ENCODE measurements at regions not wholly inside any gene's neighbourhood (a gene's known extent, or its start where the extent isn't known, plus 50 kb on each side); places are given as distances from the start of the nearest gene placed in this dataset.

DNA sequence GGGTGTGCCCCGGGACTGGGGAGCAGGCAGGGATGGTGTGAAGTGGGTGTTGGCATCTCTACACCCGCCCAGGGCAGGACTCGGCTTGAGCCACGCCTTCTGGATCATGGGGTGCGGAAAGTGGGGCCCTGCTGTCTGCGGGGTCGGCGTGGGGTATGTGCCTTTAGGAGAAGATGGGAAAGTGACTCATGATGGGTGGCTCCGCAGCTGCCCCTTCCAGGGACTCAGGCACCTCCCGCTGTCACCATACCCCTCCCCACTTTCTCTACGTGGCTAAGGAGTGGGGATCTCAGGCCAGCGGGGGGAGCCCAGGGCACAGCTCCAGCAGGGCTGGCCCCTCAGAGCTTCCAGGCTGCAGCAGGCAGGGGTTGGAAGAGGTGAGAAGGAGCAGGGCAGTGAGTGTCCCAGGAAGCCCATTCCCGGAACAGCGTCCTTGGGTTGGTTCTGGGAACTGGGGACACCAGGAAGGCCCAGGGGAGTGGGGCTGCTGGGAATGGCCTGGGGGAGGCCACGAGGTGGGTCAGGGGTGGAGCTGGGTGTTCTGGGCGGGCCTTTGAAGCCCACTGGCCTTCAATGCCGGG lies 102.9 kb upstream of the FGF3 start:
- POLR2A ChIA-PET, result no interaction called here
- TF ChIP-seq, protein P1, sequence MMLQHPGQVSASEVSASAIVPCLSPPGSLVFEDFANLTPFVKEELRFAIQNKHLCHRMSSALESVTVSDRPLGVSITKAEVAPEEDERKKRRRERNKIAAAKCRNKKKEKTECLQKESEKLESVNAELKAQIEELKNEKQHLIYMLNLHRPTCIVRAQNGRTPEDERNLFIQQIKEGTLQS (IDR thresholded peaks at IDR 0.05), result no peak
- no peak for TF ChIP-seq TCF7L2 (IDR thresholded peaks at IDR 0.05; ENCODE audit: borderline replicate concordance, extremely low read depth, insufficient read depth, insufficient read length)
- peak; percentile 22; the same call in 1 of the 2 replicates for TF ChIP-seq RAD21 (IDR thresholded peaks at IDR 0.05; ENCODE audit: low read depth)
- no peak overlapping the region for H3K4me2 ChIP-seq (ENCODE audit: low read length)
- no peaks in the 10 kb centered on the region for H3K9me2 ChIP-seq (ENCODE audit: insufficient read depth)
- no TSS peak for BruUV-seq (replicated peaks)
- no peak for DNase-seq (ENCODE audit: low read depth, low spot score)
- RAD21 ChIA-PET (ENCODE audit: low non-redundant PET in 1 of 2, low total read pairs in 2 of 2, uncharacterized antibody in 2 of 2, unreplicated experiment in 2 of 2), result interaction anchor here in 1 of 2 experiments (1.0 to 1.2 kb wide), 2 partner anchors 158 to 270 kb away, joined by 3 read pairs; no protein-coding TSS in a partner anchor
- H2AFZ ChIP-seq (ENCODE audit: low read depth, low read length, poor library complexity, severe bottlenecking), result no peak overlapping the region
- H3K9ac ChIP-seq (ENCODE audit: low read length), result no peak overlapping the region
- no peaks in the 10 kb centered on the region for H3K27me3 ChIP-seq (ENCODE audit: insufficient read depth, low read length)
- ATAC-seq, result no peak
- no peaks in the 10 kb centered on the region for H3K79me2 ChIP-seq (ENCODE audit: insufficient read depth, low read length)
- H3K4me1 ChIP-seq (ENCODE audit: control insufficient read depth in 1 of 2, insufficient read depth in 2 of 2, low read length in 2 of 2), result peaks cover 0 to 17% of the 10 kb centered on the region in 2 experiments; a peak in 2 of 4 replicates
- H3K4me3 ChIP-seq (replicated peaks in 1 of 2; ENCODE audit: low read depth in 1 of 2, low read length in 2 of 2), result no peak overlapping the region
- no peaks in the 10 kb centered on the region for H3K9me3 ChIP-seq (ENCODE audit: control insufficient read depth in 1 of 2, insufficient read depth in 1 of 2, low read depth in 1 of 2, low read length in 2 of 2)
- H3K36me3 ChIP-seq (ENCODE audit: control insufficient read depth in 1 of 2, insufficient read depth in 2 of 2, low read length in 2 of 2), result no peaks in the 10 kb centered on the region
- H4K20me1 ChIP-seq (ENCODE audit: insufficient read depth), result no peaks in the 10 kb centered on the region
- H3K27ac ChIP-seq (ENCODE audit: low read depth, low read length), result no peak overlapping the region
- intact Hi-C loops (cut with micrococcal nuclease), result no loop called here
- CTCF ChIA-PET, result interaction anchor here (1.0 to 2.5 kb wide), 2 partner anchors 27 to 274 kb away, joined by 3 to 9 read pairs; no protein-coding TSS in a partner anchor

DNA sequence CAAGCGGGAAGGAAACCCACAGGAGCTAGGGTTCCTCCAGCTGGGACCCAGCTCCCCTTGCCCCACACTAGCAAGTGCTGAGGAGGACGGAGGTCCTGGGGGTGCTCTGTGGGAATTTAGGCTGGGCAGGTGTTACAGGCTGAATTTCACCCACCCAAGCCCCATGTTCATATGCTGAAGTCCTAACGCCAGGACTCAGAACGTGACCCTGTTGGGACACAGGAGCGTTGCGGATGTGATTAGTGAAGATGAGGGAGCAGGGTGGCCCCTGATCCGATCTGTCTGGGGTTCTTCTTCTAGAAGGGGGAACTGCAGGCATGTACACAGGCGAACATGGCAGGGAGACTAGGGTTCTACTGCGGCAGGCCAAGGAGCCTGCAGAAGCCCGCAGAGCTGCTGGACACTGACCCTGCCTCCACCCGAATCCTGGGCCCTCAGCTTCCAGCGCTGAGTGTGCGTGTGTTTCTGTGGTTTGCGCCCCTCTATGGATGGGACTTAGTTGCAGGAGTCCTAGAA lies 103.4 kb upstream of the FGF3 start:
- ChIA-PET RAD21 (ENCODE audit: low non-redundant PET in 1 of 2, low total read pairs in 2 of 2, uncharacterized antibody in 2 of 2, unreplicated experiment in 2 of 2) (interaction anchor here in 1 of 2 experiments (1.2 kb wide), 1 partner anchor 269 kb away, joined by 3 read pairs; no protein-coding TSS in a partner anchor), POLR2A (no interaction called here), CTCF (interaction anchor here (2.5 kb wide), 1 partner anchor 273 kb away, joined by 9 read pairs; no protein-coding TSS in a partner anchor)
- no TSS peak for BruUV-seq (replicated peaks)
- no peaks in the 10 kb centered on the region for H3K9me3 ChIP-seq (ENCODE audit: control insufficient read depth in 1 of 2, insufficient read depth in 1 of 2, low read depth in 1 of 2, low read length in 2 of 2)
- no peak overlapping the region for H3K4me3 ChIP-seq (replicated peaks in 1 of 2; ENCODE audit: low read depth in 1 of 2, low read length in 2 of 2)
- no peaks in the 10 kb centered on the region for H3K36me3 ChIP-seq (ENCODE audit: control insufficient read depth in 1 of 2, insufficient read depth in 2 of 2, low read length in 2 of 2)
- intact Hi-C loops (cut with micrococcal nuclease), result no loop called here
- DNase-seq (ENCODE audit: low read depth, low spot score), result no peak
- no peaks in the 10 kb centered on the region for H3K27me3 ChIP-seq (ENCODE audit: insufficient read depth, low read length)
- H3K79me2 ChIP-seq (ENCODE audit: insufficient read depth, low read length), result no peaks in the 10 kb centered on the region
- H3K9me2 ChIP-seq (ENCODE audit: insufficient read depth), result no peaks in the 10 kb centered on the region
- H3K27ac ChIP-seq (ENCODE audit: low read depth, low read length), result no peak overlapping the region
- no peak overlapping the region for H3K4me2 ChIP-seq (ENCODE audit: low read length)
- no peak overlapping the region for H3K9ac ChIP-seq (ENCODE audit: low read length)
- ATAC-seq, result no peak
- peaks cover 0 to 17% of the 10 kb centered on the region in 2 experiments; a peak in 2 of 4 replicates for H3K4me1 ChIP-seq (ENCODE audit: control insufficient read depth in 1 of 2, insufficient read depth in 2 of 2, low read length in 2 of 2)
- H2AFZ ChIP-seq (ENCODE audit: low read depth, low read length, poor library complexity, severe bottlenecking), result no peak overlapping the region
- no peak for TF ChIP-seq EGR1 (IDR thresholded peaks at IDR 0.05; ENCODE audit: low read depth)
- TF ChIP-seq, protein P2, sequence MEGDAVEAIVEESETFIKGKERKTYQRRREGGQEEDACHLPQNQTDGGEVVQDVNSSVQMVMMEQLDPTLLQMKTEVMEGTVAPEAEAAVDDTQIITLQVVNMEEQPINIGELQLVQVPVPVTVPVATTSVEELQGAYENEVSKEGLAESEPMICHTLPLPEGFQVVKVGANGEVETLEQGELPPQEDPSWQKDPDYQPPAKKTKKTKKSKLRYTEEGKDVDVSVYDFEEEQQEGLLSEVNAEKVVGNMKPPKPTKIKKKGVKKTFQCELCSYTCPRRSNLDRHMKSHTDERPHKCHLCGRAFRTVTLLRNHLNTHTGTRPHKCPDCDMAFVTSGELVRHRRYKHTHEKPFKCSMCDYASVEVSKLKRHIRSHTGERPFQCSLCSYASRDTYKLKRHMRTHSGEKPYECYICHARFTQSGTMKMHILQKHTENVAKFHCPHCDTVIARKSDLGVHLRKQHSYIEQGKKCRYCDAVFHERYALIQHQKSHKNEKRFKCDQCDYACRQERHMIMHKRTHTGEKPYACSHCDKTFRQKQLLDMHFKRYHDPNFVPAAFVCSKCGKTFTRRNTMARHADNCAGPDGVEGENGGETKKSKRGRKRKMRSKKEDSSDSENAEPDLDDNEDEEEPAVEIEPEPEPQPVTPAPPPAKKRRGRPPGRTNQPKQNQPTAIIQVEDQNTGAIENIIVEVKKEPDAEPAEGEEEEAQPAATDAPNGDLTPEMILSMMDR (IDR thresholded peaks at IDR 0.05 in 2 of 3, conservative IDR thresholded peaks at IDR 0.05 in 1 of 3; ENCODE audit: borderline replicate concordance in 1 of 3, insufficient read depth in 1 of 3, low read depth in 2 of 3, low read length in 2 of 3), result no peak
- TF ChIP-seq JUND (IDR thresholded peaks at IDR 0.05), result no peak
- TF ChIP-seq TCF7L2 (IDR thresholded peaks at IDR 0.05; ENCODE audit: borderline replicate concordance, extremely low read depth, insufficient read depth, insufficient read length), result no peak
- no peak for TF ChIP-seq ZFX (IDR thresholded peaks at IDR 0.05)
- no peaks in the 10 kb centered on the region for H4K20me1 ChIP-seq (ENCODE audit: insufficient read depth)

Data from HCT116 (cell line).